NCI-H2171 treated with DMSO at 0.1 percent for 48 hours (cell line): ENCODE measurements at regions not wholly inside any gene's neighbourhood (a gene's known extent, or its start where the extent isn't known, plus 50 kb on each side); places are given as distances from the start of the nearest gene placed in this dataset.
"Not testable (repeated sequence)": the region's sequence is repeated elsewhere in the genome, so short reads cannot be mapped to it uniquely, and the experiment has no call there.

Experiments used
- DNase-seq: peaks from one replicate; lab custom pipeline; 2025; lab: John Stamatoyannopoulos, UW

DNA sequence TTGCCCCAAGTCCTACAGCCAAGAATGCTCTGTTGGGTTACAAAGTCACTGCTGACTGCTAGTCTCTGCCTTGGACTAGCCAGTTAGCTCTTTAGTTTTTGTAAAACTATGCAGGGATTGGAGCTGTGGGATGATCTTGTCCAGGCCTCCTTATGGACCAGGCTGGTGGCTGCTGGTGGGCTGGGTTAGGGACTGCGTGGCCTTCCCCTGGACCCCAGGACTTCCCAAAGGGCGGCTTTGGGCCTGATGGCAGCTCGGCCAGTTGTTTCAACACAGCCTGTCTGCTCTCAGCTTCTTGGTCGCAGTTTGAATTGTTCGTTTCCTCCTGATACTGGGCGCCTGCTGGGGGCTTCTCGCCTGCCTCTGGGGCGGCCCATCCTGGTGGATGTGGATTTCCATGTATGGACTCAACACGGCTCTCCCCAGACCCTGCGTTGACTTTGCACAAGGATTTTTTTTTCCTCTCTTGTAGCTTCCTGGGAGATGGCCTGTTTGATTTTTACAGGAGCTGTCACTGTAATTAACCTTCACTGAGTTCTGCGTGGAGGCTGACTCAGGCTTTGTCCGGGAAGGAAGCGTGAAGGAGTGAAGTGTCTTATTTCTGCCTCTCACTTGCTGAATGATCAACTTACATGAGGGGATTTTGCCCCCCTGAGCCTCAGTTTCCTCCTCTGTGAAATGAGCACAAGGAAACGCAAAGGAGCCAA, 91.9 kb upstream of the NEURL1B start:
- no peak for DNase-seq

DNA sequence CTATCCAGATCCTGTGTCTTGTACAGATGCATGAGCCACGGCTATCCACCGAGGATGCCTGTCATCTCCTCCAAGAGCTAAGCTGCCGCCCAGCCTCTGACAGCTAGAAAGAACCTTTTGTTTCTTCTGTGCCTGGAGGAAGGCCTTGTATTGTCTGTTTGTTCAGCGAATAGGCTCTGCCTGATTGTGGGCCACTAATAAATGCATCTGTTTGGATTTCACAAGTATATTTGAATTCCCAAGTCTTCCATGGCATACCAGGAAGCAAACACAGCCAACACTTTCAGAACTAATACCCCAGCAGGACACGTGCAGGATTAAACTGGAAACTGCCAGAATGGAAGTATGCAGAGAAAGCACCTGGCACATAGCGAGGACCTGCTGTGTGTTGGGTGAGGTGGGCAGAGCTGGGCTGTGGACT, 92.7 kb upstream of the NEURL1B start:
- DNase-seq: no peak

DNA sequence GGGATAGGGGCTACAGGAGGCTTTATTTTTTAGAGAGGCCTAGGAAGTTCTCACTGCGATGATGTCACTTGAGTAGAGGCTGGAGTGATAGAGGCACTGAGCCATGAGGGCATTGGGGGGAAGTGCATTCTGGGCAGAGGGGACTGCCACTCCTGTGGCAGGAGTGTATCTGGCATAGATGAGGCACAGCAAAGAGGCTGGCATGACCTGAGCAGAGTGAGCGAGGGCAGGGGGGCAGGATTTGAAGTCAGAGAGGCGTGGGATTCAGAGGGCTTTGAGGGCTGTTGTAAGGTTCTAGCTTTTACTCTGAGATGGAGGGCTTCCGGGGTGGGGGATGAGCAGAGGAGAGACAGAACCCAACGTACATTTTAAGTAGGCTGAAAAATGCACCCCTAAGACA, 91.9 kb upstream of the SH3PXD2B start:
- no peak for DNase-seq

DNA sequence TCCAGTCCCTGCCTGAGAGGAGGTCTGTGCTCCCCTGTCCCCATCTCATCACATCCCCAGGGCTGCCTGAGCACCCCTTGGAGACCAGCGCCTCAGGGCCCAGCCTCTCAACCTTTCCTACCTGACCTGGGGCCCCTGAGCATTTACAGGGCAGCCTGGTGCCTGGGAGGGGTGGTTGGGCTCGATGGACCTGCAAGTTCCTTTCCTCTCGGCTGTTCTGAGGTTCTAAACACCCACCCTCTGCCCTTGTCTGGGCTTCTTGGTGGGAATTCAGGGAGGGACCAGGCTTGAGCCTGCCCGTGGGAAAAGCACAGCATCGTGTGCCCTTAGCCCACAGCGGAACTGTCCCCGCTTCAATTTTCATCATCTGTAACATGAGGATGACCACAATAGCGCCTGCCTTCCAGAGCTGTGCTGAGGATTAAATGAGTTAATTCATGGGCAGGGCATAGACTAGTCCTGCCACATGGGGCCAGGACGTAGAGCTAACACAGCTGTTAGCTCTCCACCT, 91.0 kb upstream of the SH3PXD2B start:
- no peak for DNase-seq

DNA sequence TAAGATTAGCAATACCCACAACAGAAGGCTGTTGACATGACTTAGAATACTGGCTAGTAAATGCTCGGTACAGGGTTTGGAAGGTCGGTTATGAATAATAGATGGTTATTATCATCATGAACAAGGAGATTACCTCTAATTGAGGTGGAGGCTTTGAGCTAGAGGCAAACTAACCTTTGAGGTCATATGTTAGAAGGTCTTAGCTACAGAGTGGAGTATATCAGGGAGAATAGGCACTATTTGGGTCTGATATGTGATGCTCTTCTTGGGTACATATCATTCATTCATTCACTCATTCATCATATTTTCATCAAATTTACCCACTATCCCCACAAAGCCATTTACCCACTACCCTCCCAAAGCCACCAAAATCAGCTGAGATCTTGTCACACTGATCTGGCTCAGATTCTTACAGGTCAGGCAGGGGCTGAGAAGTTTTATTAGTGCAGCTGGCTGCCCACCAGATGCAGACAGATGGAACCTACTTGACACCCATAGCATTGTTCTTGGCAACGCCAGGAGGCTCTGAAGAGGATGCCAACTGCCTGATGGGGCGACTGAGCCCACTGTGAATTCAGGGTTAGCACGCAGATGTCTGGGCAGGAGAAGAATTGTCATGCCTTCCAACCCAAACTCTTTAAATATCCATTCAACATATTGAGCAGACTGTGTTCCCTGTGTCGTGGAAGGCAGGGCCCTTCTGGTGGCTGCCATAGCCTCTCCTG, 90.2 kb upstream of the SH3PXD2B start:
- DNase-seq: peak; percentile 77

DNA sequence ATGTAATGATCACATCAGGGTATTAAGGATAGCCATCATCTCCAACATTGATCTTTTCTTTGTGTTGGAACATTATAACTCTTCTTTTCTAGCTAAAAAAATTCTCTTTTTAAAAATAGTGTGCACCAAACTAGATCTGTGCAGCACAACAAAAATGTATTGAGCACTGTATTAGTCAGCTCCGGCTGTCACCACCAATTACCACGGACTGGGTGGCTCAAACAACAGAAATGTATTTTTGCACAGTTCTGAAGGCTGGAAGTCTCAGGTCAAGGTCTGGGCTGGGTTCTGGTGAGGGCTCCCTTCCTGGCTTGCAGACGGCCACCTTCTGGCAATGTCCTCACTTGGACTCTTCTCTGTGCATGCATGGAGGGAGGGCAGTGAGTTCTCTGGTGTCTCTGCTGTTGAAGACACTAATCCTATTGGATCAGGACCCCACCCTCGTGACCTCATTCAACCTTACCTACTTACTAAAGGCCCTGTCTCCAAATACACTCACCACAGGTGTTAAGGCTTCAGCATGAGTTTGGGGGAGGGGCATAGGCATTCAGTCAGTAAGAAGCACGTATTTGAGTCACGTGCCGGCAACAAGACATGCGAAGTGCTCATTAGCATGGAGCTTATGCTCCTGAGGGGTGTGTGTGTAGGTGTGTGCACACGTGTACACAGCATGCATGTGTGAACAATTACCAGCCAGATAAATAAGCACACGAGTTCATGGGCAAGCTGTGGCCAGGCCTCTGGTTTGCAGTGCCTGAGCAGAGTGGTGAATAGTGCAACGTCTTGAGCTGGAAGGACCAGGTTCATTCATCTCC, 89.4 kb upstream of the SH3PXD2B start:
- peak; percentile 7 for DNase-seq

DNA sequence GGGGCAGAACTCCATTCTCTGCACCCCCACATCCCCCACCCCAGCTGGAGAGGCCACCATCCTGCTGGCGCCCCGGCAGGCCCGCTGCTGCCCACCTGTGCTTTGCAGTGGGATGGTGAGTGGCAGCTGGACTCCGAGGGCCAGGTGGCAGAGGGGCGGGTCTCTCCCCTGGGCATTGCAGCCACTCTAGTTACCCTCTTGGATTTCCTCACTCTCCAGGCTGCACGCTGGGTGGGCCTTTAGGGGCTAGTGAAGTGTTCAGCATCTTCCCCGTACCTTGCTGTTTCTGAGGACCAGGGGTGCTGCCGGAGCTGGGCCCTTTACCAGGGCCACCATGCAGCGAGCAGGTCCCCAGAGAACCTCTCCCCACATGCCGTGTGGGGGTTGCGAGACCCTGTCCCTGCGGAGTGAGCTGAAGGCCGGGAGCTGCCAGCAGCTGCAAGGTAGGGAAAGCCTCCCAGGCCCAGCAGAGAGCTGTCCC, 88.4 kb upstream of the SH3PXD2B start:
- peak; percentile 85 for DNase-seq

DNA sequence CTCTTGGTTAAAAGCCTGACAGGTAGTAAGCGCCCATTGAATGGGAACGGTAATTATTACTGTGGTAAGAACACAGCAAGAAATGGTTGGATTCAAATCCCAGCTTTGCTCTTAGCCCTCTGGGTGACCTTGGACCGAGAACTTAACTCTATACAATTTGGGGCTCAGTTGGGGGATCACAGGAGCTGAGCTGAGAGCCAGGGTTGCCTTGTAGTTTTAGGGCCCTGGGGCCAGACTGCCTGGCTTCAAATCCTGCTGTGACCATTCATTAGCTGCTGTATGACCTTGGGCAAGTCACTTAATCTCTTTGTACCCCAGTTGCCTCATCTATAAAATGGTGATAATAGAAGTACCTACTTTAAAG, 87.4 kb upstream of the SH3PXD2B start:
- no peak for DNase-seq

DNA sequence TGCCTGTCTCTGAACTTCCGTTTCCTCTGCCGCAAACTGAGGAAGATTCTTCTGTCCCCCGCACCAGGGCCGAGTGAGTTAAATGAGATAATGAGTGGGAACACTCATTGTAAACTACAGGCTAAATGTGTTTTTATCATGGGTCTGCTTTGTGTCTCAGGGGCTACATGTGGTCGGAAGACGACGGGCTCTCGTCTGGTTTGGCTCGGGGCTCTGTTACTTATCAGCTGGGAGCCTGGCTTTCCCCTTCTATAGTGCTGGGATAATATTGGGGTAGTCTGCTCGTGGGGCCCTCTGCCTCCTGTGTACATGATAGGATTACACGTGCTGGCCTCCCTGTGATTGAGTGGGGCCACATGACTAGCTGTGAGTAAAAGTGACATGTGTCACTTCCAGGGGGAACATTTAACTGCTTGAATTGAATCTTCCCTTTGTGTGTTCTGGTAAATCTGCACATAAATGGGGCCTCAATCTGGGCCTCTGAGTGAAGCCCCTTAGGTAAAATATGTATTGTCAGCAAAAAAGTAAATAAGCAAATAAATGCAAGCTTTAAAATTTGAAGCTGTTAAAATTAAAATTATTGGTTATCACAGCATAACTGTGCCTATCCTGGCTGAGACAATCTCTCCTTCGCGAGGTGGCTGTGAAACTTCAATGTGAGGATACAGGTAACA, 86.9 kb upstream of the SH3PXD2B start:
- DNase-seq: peak; percentile 9

DNA sequence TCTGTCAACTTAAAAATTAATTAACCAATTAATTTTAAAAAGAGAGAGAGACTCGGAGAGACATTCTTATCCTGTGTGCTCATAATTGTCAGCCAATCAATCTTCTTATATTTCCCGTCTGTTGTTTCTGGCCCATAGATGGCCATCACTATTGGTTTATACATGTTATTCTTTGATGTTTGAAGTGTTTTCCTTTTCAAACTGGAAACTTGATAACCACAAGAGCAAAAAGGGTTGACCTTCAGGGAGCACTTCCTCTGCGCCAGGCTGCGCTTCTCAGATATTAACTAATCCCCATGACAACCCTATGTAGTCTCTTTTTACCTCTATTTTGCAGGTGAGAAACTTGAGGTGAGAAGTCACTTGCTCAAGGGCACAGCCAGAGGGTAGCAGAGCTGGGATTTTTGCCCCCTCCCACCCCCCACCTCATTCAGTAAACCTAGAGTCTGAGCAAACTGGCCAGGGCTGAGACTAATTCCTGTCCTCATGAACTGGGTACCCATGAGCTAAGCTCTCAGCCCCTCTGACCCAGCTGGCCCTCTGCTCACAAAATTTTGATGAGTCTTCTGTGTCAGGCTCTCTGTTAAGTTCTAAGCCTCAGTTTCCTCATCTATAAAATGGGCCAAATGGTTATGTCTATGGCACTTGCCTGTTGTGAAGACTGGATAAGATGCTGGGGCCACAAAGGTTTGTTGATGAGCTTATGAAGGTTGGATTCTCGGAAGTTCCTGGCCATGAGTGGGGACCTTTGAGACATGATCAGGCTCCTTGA, 86.0 kb upstream of the SH3PXD2B start:
- no peak for DNase-seq

DNA sequence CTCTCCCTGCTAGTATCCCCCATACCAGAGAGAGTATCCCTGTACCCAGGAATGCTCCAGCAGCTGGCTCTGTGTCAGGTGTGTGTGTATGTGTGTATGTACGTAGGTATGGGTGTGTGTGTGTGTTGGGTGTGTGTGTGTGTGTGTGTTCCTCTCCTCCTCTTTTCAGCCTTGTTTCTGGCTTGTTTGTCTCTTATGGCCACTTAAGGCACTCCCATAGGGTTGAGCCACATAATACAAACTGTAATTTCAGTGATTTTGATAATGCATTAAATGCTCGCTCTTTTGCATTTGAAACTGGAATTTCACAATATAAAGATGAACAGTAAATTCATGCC, 80.8 kb upstream of the SH3PXD2B start:
- no peak for DNase-seq

DNA sequence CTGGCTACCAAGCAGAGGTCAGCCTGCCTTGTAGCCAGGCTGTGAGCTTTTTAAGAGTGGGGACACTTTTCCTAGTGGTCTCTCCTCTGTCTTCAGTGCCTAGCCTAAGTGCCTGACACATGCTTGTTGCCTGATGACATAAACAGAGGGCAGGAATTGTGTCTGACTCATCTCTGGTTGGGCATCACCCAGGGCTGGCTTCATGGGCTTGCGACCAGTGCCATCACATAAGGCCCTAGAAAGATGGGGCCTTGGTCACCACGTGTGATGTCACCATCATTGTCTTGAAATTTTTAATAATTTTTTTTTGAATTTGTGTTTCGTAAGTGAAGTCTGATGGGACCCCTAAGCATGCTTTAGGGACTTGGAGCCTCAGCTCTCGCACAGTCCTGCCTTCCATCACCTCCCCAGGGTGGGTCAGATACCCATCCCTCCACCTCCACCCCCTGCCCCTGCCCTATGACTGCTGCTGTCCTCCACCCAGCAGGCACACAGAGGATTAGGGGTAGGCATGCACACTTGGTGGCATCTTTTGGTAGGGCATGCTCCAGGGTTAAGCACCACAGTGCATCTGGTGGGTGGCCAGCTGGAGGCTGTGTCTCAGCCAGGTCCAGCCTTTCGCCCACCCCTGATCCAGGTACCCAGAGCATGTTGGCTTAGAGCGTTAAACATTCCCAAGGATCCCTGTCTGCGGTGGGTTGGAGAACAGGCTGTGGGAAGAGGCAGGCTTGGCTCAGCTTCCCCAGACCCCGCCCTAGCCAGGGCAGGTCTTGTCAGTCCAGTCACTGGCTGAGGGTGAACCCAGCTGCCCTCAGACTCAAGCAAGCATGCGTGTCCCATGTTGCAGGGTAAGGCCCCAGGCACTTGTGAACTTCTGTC, 80.1 kb upstream of the SH3PXD2B start:
- no peak for DNase-seq

DNA sequence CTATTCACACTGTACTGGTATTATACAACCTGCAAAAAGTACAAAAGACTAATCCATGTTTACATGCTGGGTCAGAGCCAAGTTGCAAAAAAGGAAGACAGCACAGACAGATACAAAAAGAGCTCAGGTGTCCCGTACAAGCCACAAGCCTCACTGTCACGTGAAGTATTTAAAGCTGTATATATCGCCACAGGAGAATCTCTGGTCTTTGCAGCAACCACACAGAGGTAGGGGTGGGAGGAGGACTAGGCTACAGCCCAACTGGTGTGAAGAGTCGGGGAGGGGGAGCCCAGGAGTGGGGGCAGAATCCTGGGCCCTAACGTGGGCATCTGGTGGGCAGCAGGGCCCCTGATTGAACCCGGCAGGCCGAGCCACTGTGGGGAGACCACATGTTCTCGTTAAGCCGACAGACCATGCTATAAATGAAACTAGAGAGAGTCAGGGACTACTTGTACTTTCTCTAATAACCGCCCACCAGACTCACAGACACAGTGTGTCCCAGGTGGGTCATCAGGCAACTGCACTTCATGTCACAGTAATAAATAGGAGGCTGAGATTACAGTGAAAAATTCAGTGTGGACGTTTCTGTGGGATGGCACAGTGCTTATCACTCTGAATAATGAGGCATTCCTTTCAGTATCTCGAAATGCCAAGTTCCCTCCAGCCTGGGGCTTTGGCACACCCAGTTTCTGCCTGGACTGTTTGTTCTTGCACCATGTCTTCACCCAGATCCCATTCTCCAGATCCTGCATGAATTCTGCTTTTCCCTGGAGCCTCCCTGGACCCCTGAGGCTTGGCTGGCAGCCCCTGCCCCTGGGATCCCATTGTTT, 79.3 kb upstream of the SH3PXD2B start:
- DNase-seq: no peak

DNA sequence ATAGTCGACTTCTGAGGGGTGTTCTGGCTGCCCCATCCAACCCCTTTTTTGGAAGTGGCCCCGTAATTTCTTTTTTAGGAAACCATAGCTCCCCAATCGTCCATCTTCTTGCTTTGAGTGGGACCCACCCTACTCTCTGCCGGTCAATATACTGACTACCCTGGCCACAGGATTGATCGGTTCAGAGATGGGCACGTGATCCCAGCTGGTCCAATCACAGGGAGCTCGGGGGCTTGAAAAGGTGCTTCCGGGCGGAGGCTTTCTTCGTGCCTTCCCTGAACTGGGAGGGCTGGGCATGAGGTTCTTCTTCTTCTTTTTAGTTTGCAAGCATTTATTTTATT, 78.7 kb upstream of the SH3PXD2B start:
- DNase-seq: no peak

DNA sequence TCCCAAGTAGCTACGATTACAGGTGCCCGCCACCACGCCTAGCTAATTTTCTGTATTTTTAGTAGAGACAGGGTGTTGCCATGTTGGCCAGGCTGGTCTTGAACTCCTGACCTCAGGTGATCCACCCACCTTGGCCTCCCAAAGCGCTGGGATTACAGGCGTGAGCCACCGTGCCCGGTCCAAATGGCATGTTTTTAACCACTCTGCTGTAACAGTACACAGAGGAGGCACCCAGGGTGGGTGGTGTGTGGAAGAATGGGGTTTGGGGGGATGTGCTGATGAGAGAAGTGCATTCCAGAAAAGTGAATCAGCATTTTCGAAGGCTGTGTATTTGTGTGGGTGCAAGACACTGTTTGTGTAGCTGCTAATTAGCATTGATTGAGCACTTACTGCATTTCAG, 78.1 kb upstream of the SH3PXD2B start:
- DNase-seq: not testable (repeated sequence)

DNA sequence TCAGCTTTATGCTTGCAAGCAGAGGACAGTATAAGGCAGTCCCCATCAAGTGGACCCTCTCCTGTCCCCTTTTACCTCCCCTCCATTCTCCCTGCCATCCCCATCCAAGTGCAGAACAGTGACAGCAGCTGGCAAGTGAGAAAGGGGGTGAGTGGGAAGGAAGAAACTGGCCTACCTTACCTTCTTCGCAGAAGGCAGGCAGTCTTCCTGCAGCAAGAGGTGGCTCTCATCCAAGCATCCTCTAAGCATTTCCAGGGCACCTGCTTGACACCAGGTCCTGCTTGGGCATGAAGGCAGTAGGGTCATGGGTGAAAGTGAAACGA, 77.3 kb upstream of the SH3PXD2B start:
- no peak for DNase-seq

DNA sequence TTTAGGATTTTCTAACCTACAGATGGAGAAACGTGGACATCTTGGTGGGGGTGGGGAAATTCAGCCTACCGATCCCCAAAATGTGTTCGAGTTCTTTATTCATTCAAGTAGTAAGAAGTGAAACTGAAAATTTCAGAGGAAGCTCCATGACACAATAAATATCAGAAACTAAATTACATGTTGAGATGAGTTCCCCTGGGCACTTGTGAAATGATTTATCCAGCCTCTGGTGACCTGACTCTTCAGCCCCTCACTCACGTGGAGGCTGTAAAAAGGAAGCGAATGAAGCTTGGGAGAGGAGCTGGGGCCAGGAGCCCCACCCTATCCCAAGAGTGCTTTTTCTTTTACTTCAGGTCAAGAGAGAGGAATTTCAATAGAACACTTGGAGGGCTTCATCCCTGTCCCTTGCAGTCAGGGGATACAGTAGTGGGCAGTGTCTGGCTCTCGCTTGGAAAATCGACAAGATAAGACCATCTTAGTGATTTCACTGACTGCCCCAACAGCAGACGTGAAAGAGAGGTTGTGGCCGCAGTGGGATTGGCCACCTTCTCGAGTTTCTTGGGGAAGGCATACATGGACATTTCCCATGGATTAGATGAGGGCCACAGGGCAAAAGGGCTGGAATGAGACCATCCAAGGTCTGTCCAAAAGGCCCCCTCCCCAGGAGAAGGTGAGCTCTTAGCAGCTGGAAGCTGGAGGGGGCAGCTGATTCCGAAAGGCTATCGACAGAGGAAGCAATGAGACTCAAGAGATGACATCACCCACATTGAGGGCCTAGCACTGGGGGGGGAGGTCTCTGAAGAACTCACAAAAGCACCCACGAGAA, 76.8 kb upstream of the SH3PXD2B start:
- DNase-seq: no peak

DNA sequence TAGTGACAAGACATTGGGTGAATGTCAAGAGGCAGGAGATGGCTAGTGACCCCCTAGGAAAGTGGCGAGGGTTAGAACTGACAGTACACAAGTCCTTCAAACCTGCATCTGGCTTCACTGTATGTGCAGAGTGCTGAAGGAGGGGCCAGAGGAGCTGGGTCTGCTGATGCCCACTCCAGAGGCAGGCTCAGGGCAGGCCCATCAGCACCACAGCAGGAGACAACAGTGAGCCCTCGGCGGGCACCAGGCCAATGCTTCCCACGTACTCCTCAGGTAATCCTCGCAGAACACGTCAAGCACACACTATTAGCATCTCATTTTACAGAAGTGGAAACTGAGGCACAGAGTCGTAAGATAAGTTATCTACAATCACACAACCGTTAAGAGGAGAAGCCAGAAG, 76.1 kb upstream of the SH3PXD2B start:
- no peak for DNase-seq

DNA sequence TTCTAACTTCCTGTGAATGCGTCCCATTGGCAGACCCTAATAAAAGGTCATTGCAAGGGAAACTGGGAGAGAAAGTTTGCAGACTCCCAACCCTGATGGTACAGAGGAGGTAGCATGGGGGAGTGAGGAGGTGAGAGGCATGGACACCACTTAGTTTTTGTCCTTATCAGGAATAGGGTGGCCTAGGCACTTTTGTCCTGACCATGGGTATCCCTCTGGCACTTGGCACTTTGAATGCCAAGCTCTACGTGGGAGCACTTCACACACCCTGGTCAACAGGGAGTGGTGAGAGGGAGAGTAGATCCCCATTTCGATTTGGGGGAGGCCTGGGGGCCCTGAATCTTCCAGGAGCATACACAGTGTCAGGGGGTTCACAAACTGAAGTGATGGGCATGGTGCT, 75.6 kb upstream of the SH3PXD2B start:
- DNase-seq: no peak
